ENCODE measurements at regions not wholly inside any gene's neighbourhood (a gene's known extent, or its start where the extent isn't known, plus 50 kb on each side); places are given as distances from the start of the nearest gene placed in this dataset.

DNA sequence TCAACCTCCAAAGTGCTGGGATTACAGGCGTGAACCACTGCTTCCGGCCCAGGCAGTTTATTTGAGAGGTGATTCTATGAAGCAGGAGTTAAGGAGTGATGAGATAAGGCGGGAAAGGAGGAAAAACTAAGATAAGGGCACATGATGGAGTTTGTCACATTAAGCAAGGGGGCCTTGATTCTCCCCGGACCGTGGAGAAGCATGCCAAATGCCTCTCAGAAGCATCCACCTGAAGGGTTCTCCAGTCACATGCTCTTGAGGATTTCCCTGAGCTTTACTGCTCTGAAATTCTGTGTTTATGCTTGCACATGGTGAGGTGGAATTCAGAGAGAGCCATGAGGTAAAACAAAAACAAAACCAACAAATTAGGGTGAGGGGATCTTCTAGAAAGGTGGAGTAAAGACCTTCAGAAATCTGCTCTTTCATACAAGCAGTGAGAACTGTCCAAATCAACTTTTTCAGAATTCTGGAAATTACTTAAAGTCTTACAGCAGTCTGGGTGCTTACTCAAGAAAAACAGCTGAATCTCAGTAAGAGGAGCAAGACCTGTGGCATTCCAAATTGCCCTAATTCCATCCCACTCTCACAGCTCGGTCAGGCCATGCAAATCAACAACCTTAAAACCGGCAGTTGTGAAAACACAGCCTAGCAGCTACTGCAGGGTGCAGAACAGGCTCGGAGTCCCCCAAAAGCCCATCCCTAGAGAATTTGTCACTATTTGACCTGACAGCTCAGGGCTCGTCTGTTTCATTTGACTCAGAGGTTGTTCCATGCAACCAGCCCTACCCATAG is 69.1 kb upstream of the CTLA4 start:
- TF ChIP-seq, protein P1, sequence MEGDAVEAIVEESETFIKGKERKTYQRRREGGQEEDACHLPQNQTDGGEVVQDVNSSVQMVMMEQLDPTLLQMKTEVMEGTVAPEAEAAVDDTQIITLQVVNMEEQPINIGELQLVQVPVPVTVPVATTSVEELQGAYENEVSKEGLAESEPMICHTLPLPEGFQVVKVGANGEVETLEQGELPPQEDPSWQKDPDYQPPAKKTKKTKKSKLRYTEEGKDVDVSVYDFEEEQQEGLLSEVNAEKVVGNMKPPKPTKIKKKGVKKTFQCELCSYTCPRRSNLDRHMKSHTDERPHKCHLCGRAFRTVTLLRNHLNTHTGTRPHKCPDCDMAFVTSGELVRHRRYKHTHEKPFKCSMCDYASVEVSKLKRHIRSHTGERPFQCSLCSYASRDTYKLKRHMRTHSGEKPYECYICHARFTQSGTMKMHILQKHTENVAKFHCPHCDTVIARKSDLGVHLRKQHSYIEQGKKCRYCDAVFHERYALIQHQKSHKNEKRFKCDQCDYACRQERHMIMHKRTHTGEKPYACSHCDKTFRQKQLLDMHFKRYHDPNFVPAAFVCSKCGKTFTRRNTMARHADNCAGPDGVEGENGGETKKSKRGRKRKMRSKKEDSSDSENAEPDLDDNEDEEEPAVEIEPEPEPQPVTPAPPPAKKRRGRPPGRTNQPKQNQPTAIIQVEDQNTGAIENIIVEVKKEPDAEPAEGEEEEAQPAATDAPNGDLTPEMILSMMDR (conservative IDR thresholded peaks at IDR 0.05; ENCODE audit: low read length): no peak
- TF ChIP-seq EZH2phosphoT487 (IDR thresholded peaks at IDR 0.05; ENCODE audit: borderline replicate concordance): no peak
